GM19240 (cell line): ENCODE measurements at regions not wholly inside any gene's neighbourhood (a gene's known extent, or its start where the extent isn't known, plus 50 kb on each side); places are given as distances from the start of the nearest gene placed in this dataset.

Experiments used
- DNase-seq: peaks from one replicate; pipeline ENCODE4 v3.0.0; 2011; ENCODE audit warnings: low spot score; ENCODE audit not compliant: insufficient read length

DNA sequence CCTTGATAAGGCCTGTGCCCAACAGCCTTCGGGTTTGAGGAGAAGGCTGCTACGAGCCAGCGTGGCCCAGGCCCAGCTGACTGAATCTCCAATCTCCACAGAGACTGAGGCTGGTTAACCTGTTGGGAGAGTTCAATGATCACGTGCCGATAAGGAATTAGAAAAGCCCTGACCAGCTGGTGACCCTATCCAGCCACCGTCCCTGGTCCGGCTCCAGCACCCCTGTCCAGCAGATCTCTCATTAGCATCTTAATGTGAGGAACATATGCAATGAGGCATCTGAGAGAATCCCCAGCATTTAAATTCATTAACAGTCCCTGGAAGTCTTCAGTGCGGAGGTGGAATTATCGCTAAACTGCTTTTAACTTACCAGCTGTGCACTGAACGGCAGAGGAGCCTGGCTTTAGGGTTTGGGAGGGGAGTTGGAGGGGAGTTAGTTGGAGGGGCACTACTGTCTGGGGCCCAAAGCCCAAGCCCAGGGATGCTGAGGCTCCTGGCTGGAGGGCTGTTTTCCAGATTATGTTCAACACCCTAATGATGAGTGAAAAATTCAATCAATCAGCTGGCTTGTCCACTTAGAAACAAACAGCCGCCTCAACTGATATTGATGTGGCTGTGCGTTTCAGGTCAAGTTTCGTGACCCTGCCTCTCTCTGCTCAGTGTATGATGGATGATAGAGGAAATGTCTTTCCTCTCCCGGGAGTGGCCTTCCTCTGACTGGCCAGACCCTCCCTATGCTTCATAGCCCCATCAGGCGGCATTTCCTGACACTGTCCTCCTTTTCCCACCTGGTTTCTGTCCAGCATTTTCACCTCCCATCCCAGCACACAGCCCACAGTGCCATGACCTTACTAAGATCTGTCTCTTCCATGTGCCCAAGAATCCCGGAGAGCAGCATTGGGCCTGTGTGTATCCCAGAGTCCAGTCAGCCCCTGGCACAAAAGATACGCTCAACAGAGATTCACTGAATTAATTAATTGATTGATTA is 184.5 kb downstream of the CCT6B start:
- no peak for DNase-seq

DNA sequence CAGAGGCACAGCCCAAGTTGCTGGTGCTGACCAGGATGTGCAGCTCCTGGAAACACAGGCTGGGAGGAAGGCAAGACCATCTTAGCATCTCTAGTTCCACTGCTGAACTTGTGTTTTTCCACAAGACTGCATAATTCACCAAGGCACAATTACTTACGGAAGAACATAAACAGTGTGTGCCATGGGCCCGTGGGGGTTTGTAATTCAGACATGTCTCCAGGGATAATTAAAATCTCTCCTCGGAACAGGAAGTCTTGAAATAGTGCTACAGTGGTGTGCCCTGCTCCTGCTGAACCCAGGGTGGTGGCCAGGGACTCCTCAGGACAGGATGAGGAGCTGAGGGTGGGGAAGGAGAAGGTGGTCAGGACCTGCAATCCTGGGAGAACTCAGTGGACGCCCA is 188.2 kb downstream of the CCT6B start:
- DNase-seq: no peak

GRCh38 chr17:34771891-34772290 is 189.4 kb downstream of the CCT6B start:
- DNase-seq: no peak

DNA sequence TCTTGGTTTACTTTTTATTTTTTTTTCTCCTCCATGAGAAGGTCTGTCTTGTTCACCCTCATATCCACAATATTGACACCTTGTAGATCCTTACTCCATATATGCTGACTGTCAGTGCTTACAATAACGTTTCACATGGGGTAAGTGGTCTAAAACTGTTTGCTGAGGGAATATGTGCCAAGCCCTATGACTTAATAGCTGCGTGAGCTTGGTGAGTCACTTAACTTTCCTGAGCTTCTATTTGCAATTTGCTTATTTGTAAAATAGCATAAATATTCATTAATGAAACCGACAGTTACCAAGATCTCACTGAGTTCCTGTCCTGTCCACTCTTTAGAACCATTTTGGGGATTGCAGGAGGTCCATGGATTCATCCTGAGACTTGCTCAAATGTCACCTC is 190.7 kb downstream of the CCT6B start:
- no peak for DNase-seq

GRCh38 chr17:34769899-34770298 is 190.5 kb downstream of the TMEM132E start:
- DNase-seq: no peak

- DNase-seq: no peak
Observed at GRCh38 chr17:34769049-34769448, 189.7 kb downstream of the TMEM132E start.

- no peak for DNase-seq
Observed at GRCh38 chr17:34765291-34765690, 185.9 kb downstream of the TMEM132E start.

- DNase-seq: no peak
Observed at GRCh38 chr17:34764716-34765115, 185.3 kb downstream of the TMEM132E start.

DNA sequence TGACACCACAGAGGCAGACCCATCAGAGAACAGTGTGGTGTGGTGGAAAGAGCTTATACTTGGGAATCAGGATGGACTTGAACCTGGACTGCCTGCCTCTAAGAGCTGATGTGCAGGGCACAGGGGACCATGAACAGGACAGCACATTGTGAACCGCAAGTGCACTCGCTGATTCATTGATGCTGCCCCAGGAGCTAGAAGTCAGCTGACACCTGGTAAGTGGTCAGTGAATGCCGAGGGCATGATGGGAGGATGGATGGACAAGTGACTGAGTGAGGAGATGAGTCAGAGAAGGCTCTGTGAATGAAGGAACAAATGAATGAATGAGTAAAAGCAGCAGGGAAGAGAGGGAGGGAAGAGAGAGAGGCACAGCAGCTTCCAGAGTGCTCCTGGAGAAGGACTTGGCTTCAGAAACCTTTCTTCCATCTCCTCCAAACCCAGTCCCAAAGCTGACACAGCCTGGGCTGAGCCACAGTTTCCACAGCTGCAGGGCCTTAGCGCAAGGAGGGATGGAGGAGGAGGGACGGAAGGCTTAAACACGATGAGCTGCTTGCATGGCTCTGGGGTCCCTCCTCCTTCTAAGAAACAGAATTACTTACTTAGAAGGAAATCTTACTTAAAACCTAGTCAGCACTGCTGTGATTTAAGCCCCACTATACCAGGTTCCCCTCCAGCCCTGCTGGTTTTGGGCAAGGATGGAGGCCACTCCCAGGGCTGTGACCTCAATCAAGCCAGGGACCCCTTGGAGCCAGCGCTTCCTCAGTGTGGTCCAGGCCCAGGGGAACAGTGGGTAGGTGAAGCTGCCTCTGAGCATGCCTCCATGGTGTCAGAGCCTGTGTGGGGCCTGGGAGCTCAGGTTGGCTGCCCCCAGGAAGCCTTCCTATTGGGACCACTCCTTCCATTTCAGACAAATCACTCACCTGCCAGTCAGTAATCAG is 184.6 kb downstream of the TMEM132E start:
- DNase-seq: no peak

DNA sequence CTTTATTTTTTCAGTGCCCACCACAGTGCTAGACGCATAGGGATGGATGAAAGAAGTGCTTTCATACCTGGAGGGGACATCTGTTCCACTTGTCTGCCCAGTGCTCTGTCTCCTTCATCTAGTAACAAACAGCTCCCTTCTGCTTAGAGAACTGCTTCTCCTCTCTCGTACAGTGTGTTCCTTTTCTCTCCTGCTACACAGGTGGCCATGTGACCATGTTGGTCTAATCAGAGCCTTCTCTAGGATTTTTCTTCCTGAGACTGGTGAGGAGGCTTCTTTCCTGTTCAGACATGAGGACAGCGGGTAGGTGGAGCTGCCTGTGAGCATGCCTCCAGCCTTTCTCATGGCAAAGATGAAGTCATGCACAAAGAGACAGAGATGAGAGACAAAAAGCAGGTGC is 182.7 kb downstream of the TMEM132E start:
- no peak for DNase-seq

GRCh38 chr17:34761646-34762045 is 182.3 kb downstream of the TMEM132E start:
- no peak for DNase-seq

DNA sequence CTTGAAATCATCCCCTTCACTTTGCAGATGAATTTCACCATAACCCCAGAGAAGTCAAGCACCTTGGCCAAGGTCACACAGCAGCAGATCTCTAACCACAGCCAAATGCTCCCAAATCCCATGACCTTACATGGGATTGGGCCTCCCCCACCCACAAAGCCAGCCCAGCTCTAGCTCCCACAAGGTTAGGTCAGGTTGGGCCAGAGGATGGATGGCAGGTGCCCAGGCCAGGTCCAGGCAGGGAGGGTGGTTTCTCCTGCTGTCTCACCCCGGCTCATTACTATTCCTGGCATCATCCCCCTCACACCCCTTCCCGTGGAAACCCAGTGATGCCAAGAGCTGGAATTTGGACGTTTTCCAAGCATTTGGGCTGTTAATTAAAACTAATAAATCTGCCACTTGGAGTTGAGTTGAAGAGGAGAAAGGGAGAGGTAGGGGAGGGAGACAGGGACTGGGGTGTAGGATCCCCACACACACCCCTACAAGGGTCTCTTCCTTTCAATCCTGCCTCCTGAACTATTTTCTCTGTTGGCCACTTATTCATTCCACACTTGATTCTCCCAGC is 181.6 kb downstream of the TMEM132E start:
- DNase-seq: no peak

DNA sequence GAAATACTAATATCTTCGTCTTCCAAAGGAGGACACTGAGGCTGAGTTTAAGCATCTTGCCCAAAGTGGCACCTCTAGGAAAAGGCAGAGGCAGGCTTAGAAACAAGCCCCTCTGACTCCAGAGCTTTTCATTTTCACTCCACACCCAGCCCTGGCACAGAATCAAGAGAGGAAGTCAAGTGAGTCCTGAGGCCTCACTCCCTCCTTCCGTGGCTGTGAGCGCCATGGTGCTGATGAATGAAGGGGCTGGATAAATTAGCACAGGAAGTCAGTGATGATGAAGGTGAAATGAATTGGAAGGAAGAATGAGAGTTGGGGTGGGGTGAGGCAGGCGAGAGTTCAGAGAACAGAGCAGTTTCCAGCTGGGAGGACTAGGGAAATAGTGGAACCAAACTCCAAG is 179.3 kb downstream of the TMEM132E start:
- DNase-seq: no peak

DNA sequence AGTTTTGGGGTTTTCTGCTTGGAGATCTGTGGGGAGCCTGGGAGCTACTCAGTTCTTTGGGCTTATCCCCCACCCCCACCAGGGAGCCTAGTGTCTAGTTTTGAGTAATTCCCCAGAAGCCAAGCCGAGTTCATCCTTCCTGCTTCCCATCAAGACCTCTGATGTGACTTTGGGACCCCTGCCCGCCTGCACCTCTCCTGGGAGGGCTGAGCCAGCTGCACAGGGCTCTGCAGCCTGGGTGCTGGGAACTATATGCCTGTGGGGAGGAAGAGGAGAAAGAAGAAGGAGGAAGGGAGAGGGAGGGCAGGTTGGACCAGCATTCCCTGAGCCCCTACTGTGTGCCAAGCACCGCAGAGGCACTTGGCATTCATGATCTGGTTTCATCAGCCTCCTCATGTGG is 178.9 kb downstream of the TMEM132E start:
- DNase-seq: no peak

GRCh38 chr17:34757611-34758010 is 178.2 kb downstream of the TMEM132E start:
- DNase-seq: no peak

GRCh38 chr17:34757106-34757505 is 177.7 kb downstream of the TMEM132E start:
- no peak for DNase-seq

- DNase-seq: no peak
Observed at GRCh38 chr17:34756637-34757021, 177.2 kb downstream of the TMEM132E start.

DNA sequence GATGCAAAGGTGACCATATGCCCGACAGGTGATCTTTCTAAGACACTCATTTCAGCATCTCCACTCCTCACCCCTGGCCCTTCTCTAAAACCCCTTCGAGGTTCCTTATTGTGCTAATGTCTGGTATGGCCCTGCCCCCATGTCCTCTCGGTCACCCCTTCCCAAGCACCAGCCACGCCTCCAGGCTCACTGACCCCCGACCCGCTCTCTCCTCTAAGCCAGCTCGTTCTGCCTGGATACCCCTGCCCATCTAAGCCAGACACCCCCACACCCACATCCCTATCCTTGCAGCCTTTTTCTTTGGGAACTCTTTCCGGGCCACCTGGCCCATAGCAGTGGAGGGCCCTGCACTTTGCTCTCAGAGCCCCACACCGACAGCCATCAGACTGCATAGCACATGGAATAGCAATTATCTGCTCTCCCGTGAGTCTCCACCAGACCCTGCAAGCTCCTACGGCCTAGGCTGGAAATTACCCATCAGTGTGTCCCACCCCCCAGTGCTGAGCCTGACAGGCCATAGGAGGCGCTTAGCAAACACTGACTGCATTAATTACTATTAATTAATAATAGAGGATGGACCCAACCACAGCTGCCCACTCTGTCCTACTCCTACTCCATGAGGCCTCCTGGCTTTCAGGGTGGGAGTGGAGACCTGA is 176.7 kb downstream of the TMEM132E start:
- DNase-seq: no peak

DNA sequence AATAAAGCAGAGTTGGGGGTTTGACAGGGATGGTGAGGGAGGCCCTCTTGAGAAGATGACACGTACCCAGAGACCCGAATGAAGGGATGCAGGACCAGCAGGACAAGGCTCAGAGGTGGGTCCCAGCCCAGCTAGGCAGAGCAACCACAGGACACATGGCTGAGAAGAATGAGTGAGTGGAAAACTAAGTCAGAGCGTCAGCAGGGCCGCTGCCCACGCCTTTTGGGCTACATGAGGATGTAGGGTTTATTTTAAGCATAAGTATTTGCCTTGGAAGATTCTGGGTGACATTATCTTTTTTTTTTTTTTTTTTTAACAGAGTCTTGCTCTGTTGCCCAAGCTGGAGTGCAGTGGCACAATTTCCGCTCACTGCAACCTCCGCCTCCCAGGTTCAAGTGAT is 176.0 kb downstream of the TMEM132E start:
- no peak for DNase-seq

DNA sequence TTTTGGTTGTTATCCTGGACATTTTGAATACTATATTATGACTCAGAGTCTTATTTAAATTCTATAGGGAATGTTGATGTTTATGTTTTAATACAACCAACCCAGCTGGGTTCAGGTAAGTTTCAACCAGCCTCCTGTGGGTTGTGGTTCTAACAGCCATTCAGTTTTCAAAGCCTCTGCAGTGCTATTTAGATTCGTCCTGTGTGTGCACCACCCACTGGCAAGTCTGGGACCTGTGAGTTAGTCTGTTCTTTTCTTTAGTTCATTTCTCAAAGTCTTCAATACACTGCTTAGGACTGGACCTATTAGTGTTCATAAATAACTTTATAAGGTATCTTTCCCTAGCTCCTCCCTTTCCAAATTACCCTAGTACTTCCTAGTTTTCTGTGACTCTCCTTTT is 170.6 kb downstream of the TMEM132E start:
- no peak for DNase-seq

- DNase-seq: no peak
Observed at GRCh38 chr17:34741967-34742366, 162.6 kb downstream of the TMEM132E start.
